Stromal cell of bone marrow (primary cell): ENCODE measurements at regions not wholly inside any gene's neighbourhood (a gene's known extent, or its start where the extent isn't known, plus 50 kb on each side); places are given as distances from the start of the nearest gene placed in this dataset.
"Not testable (repeated sequence)": the region's sequence is repeated elsewhere in the genome, so short reads cannot be mapped to it uniquely, and the experiment has no call there.

Source experiments
- DNase-seq: peaks from one replicate; pipeline ENCODE4 v3.0.0-alpha.2; 2012; ENCODE audit warnings: low read depth

DNA sequence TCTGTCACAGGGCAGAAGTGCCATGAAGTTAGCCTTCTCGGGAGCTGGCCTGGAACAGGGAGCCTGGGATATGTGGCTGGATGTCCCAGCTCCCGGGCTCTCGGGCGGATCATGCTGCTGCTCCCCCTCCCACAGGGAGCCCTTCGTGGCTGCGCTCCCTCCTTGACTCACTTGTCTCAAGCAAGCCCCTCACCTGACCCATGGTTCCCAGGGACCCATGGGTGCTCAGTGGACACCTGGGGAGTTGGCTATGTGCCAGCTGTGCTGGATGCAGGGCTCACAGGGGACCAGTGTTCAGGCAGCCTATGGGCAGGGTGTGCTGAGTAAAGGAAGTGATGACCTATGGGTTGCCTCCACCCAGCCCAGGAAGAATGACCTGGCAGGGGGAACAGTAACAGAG lies 213.1 kb upstream of the SGCG start:
- DNase-seq = no peak

DNA sequence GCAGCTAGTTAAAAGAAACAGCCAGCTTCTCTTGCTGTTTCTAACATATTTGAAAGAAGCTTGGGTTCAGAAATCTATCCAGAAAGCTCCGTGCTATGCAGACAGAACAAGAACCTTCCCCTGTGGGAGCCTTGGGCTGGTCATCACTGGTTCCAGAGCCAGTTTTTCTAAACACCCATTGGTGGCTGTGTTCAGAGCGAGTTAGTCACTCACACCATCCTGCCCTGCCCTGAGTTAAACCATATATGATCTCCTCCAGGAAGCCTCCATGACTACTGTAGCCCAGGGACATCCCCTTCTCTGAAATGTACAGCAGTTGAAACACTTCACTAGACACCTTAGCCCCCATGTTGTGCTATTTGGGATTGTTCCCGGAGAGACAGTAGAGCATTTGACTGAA lies 200.8 kb upstream of the SGCG start:
- DNase-seq = no peak

DNA sequence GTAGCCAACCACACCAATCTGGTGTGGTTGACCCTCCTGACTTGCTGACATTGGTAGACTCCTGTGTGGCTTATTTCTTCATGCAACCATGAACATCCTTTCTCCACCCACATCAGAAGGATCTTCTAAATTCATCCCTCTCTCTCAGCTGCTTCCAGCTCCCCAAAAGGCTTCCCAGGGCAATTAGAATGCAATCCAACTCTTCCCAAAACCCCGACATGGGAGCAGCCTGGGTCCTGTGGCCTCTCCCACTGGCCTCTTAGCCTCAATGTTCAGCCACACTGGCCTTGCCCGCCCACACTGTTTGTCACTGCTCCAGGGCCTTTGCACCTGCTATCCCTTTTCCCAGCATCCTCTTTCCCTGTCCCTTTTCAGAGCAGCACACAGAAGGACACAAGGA lies 199.8 kb upstream of the SGCG start:
- DNase-seq = no peak

DNA sequence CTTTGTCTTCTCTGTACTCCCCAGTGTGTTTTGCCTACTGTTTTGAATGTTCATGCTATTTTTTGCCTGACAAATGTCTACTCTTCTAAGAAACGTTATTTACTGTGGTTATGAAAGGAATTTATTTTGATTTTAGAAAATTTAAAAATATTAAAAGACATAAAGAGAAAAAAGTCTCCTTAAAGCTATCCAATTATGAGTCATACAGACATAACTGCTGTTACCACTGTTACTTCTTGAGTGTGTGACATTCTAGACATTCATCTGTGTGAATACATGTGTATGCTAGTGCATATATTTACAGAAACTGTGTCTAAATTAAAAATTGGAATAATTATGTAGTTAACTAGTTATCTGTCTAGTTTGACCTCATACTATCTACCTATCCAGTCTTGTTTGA lies 187.6 kb upstream of the SGCG start:
- DNase-seq = no peak

DNA sequence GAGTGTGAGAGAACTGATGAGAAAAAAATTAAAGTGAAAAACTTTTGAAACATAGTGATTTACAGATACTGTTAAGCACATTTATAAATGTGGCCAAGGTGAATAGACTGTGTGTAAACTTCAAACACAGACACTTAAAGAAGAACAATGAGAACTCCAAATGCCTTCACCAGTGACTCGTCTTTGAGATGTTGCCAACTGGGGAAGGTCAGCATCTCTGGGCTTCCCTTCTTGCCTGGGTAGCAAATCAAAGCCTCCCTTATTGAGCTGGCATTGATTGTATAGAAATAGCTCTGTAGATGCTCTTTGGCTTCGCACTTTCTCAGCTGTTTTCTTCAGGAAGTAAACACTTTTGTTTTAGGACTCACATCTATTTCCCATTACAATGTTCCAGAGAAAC lies 177.3 kb upstream of the SGCG start:
- DNase-seq = no peak

DNA sequence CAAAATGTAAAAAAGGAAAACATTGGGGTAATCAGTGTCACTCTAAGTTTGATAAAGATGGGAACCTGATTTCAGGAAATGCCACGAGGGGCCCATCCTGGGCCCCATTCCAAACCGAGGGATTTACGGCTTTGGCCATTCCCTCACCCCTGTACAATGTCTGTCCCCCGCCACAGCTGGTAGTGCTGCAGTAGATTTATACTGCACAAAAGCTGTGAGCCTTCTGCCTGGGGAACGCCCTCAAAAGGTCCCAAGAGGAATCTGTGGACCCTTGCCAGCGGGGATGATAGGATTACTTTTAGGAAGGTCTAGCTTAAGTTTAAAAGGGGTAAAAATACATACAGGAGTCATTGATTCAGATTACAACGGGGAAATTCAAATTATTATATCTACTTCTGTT lies 173.4 kb upstream of the SGCG start:
- DNase-seq = no peak

DNA sequence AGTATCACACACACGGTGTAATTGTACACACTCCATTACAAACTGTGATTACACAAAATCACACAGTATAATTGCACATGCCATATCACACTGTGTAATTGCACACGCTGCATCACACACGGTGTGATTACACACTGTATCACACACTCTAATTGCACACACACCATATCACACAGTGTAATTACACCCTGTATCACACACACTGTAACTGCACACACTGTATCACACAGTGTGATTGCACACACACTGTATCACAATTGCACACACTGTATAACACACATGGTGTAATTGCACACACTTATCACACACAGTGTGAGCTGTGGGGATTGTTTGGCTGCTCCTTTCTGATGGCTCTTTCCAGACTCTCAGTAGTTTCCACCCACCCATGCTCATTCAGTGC lies 162.6 kb upstream of the SGCG start:
- no peak for DNase-seq

DNA sequence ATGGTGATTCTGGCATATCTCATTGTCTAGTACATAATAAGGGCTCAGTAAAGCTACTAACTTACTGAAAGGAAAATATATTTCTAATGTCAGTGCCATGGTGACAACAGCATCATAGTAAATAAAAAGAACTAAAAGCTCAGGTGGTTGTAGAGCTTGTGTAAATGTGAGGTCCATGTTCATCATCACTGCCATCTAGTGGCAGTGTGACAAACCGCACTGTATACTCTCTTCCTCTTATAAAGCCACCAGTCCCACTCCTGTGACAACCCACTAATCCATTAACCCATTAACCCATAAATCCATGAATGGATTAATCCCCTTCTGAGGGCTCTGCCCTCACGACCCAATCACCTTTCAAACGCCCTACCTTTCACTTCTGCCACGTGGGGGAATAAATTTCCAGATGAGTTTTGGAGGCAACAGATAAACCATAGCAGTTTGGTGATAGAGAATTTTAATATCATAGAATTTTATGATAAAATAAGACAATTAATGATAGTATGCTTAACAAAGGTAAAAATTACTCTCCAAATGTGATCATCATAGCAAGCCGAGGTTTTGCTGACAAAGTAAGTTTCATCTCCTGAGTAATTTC lies 160.4 kb upstream of the SGCG start:
- peak; percentile 24 for DNase-seq

DNA sequence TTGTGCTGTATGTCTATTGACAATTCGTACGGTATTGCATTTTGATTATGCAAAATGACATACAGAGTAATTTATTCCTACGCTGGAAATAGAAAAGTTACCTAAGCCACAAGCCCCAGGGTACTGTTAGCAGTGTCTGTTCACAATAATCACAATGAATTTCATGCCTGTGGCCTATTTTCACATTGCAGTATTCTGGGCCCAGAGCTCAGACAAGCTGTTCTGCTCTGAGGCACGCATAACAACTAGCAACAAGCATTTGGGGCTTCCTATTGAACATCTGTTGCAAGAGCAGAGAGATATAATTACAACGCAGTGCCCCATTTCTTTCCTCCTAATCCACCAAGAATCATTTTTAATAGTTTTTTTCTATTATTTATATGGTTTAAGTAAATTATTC lies 158.9 kb upstream of the SGCG start:
- no peak for DNase-seq

DNA sequence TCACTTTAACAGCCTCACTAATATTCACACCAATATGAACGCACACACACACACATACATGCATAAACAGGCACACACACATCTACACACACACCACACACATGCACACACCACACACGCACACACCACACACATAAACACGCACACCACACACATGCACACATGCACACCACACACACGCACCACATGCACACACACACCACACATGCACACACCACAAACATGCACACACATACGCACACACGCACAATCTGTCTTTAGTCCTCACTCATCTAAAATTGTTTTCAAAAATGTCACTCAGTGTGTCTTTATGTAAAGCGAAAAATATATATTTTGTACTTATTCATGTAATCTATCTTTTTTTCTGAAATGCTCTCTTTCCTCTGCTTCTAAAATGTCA lies 158.1 kb upstream of the SGCG start:
- no peak for DNase-seq

DNA sequence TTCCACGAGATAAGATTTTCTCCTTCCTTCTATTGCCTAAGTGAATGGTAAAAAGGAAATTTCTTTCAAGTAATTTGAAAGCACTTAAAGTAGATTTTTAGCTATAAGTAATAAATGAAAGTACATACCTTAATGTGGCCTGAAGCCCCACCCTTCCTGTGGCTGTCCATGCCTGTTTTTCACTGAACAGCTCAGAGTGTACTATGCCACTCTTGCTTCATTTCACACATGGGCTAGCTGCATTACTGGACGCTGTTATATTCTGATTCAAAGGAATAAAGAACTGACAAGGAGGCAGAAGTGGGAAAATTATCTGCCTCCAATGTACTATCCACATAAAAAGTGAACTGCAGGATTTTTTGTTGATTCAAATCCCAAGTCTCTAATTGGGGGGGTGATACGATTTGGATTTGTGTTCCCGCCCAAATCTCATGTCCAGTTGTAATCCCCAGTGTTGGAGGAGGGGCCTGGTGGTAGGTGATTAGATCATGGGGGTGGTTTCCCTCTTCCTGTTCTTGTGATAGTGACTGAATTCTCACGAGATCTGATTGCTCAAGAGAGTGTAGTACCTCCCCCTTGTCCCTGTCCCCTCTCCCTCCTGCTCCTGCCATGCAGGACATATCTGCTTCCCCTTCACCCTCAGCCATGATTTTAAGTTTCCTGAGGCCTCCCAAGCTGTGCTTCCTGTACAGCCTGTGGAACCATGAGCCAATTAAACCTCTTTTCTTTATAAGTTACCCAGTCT lies 154.7 kb upstream of the SGCG start:
- DNase-seq = no peak

DNA sequence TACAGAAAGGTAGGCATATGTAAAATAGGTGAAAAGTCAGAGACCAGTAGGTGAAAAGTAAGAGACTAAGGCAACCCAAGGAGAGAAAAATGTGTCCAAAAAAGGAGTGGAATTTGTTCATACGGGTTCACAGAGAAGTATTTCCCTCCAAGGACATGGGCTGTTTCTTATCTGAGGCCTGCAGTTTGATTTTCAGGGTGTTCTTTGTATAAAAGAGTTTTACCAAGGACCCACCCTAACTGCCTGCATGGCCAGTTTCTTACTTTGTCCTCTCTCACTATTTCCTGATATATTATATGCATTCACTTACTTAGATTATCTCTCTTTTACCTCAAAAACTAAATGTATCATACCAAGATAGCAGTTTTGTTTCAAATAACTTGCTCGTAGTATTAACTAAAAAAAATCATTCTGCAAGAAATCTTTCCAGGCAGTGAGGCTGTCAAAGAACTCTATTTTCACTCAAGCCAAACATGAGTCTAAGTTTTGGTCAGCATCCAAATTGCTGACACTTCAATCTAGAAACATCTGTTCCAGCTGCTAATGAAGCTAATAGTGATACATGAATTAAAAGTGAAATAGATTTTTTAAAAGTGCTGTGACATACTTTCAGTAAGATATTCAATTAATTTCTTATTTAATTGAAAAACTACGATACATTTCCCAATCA lies 141.4 kb upstream of the SGCG start:
- no peak for DNase-seq

DNA sequence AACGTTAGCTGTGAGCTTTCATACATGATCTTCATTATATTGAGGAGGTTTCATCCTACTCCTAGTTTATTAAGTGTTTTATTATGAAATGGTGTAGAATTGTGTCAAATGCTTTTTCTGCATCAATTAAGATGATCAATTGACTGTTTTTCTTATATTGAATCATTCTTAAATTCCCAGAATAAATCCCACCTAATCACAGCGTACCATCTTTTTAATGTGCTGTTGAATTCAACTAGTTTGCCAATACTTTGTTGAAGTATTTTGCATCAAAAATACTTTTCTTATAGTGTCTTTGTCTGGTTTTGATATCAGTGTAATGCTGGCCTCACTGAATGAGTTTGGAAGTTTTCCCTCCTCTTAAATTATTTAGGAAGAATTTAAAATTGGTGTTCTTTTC lies 138.6 kb upstream of the SGCG start:
- DNase-seq = no peak

DNA sequence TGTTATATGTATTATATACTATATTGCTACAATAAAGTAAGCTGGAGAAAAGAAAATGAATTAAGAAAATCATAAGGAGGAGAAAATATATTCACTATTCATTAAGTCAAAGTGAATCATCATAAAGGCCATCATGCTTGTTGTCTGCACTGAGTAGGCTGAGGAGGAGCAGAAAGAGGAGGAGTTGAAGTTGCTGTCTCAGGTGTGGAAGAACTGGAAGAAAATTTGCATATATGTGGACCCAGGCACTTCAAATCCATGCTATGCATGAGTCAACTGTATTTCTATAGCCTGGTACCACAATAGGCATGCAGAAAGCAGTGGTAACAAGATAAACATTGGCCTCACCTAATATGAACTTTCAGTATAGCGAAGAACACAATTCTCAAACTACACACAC lies 135.9 kb upstream of the SGCG start:
- DNase-seq = no peak

DNA sequence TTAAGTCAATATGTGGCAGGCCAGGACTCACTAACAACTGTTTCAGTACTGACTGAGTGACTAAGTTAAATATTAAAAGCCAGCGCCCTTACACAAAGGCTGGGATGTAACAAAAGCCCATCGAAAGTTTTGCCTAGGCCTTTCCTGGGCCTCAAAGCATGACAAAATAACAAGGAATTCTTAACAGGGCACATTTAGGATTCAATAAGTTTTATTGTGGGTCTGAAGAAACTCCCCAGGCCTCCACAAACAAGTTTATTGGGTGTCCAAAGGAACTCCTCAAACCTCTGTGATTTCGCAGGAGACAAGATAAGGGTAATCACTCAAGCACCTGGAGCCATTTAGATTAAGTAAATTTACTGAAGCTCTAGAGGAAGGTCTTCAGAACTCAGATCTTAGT lies 130.7 kb upstream of the SGCG start:
- no peak for DNase-seq

DNA sequence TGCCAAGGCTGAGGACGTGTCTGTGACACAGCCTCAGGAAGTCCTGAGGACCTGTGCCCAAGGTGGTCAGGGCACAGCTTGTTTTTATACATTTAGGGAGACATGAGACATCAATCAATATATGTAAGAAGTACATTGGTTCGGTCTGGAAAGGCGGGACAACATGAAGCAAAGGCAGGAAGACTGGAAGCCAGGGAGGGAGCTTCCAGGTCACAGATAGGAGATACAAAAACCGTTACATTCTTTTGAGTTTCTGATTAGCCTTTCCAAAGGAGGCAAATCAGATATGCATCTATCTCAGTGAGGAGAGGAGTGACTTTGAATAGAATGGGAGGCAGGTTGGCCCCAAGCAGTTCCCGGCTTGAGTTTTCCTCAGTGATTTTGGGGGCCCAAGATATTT lies 127.1 kb upstream of the SGCG start:
- not testable (repeated sequence) for DNase-seq

DNA sequence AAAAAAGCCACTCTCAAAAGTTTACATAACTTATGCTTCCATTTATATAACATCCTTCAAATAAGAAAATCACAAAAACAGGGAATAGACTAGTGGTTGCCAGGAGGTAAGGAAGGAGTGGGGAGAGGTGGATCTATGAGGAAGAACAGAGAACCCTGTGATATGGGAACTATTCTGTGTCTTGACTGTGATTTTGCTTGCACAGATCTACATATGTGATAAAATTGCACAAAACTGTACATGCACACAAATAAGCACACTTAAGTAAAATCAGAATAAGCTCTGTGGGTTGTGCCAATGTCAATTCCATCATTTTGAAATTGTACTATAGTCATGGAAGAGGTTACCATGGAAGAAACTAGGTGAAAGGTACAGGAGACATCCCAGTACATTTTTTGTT lies 121.6 kb upstream of the SGCG start:
- no peak for DNase-seq

DNA sequence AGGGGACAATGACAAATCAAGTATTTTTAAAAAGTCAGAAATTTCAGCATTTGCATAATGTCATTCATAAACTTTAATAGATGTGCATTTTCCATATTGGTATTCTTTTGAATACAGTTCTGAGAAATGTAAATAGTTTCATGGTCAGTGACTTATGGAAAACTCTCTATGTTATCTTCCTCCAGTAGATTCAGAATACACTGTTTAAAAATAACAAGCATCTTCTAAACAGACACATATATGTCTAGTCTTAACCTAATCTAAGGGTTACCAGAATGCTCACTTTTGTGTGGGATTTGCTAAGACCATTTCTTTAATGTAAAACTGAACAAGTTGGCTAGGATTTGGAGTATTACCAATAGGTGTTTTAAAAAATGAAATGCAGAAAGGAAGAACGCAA lies 119.8 kb upstream of the SGCG start:
- no peak for DNase-seq

DNA sequence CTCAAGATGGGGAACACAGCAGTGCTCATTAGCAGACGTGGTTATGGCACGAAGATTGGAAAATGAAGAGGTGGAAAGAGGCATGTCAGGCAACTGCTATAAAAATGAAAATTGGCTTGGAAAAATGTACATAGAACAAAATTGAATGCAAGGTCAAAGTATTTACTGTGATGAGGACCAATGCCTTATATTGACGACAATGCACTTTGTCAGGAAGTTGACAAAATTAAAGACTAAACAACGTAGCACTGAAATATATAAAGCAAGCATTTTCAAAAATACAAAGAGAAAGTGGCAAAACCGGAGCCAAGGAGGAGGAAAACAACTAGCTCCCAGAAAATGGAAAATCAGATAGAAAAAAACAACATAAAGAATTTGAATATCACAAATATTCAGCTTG lies 113.7 kb upstream of the SGCG start:
- DNase-seq = no peak

DNA sequence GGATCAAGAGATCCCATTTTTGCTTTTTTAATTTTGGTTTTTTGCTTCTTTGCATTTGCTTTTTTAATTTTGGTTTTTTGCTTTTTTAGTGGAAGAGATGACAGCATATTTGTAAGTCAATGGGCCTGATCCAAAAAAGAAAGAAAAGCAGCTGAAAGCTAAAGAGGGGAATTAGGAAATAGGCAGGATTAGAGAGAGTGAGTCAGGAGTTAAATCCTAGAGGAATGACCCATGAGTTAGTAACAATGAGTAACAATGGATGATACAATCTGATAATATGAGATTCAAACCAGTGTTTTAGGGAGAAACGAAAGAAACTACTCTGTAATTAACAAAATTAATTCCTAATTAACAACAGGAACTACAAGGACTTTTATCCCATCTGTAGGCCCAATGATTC lies 111.2 kb upstream of the SGCG start:
- peak; percentile 87 for DNase-seq

DNA sequence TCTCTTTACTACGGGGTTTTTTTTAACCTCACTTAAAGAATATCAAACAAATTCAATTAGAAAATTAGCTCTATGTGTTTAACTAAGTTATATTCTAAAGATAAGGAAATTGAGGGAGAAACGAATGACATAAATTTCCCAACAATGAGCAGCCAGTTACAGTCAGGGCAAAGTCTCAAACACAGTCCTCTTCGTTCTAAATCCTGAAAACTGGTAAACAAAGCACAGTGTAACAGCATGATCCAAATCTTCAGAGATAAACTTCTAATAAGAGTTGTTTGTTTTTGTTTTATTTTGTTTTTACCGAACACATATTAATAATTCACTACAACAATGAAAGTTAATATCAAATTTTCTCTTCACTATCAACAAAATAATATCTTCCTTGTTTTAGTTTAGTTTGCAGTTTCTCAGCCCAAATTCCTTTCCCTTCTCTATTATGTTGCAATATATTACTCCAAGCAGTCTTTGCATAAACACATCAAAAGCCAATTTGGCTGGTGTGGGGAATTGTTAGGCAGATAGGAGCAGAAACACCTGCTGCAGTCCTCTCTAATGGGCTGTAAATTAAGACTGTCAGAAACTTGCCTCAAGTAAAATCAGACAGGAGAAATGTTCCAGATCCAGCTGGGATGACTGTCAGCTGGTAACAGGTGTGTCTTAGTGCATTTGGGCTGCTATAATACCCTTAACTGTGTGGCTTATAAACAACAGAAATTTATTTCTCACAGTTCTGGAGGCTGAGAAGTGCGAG lies 106.5 kb upstream of the SGCG start:
- DNase-seq = no peak

DNA sequence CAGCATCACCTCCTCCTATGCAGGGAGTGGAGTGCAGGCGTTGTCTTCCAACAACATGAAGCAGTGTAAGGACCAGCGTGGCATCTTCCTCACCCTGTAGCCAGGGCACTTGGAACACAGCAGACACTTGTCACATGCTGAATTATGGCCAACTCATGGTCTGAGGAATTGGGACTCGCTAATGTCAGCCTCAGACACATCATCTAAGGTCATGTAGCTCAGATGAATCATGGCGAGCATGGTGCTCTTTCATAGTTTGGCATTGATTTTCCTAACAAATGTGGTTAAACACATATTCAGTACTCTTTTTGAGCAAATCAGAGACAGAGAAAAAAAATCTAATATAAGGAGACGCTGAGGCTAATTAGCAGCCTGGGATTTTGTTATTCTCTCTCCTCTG lies 99.6 kb upstream of the SGCG start:
- DNase-seq = peak; percentile 14

DNA sequence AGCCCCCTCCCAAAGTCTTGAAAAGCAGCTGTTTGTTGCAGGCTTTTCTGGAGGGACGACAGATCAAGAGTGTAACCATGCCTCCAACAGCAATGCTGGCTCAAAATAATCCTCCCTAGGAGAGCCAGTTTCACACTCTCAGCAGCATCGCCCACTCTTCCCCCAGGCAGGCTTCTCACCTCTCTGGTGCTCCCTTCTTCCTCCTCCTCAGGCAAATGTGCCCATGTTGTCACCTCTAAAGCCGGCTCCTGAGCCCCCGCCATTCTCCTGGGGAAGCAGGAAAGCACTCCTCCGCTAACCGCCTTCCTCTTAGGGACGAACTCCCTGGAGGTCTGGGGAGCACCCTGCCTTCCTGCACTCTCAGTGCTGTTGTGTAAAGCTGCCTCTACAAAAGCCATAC lies 98.9 kb upstream of the SGCG start:
- no peak for DNase-seq
